ENCODE measurements at regions not wholly inside any gene's neighbourhood (a gene's known extent, or its start where the extent isn't known, plus 50 kb on each side); places are given as distances from the start of the nearest gene placed in this dataset.

DNA sequence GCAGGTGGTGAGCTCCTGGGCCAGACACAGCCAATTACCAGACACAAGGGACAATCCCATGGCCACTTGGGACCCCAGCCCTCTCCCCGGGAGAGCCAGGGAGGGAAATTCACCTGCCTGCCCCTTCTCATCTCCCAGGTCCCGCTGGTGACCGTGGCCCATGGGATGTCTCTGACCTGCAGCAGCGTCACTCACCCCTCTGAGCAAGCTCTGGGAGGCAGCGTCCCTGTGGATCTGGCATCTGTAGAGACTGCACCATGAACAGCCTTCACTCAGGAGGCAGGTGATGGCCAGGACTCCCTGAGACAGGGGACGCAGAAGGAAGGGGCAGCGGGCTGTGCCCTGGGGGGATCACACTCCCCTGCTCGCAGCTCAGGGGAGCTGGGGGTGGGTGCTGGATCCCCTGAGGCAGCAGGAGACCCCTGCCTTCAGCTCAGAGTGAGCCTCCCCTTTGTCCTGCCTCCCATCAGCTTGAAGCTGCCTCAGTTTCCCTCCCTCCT is 90.8 kb downstream of the FOXL3 start:
- H3K4me1 ChIP-seq = no peaks in the 10 kb centered on the region
- ATAC-seq = no peak

DNA sequence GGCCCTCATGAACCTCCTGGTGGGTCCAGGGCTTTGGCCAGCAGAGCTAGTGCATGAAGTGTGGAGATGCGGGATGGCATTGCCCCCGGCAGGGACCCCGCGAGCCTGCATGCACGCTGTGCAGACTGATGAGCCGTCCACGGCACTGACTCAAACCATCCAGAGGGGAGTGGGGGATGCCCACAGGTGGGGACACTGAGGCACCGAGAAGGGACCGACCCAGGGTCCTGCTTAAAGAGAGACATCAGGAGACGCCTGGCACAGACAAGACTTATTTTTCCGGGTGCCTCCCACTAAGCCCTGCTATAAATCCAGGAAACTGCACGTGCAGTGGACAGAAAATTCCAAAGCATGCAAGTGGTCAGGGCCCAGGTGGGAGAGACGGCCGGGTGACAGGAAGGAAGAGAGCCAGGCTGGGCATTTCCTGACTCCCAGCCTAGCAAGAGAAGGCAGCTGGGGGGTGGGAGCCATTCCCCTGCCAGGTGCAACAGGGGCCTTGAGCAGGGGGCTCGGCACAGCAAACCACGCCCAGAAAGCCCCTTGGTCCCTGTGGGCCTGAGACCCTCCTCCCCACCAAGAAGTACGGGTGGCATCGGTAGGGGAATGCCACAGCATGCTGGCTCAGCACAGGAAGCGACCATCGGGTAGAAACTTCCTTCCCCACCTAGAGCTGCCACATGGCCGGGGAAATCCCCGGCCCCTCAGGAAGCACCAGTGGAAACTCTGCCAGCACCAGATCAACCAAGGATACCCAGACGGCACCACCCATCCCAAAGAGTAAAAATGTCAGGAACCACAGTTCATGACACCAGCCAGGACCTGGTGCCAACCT is 91.5 kb downstream of the FOXL3 start:
- intact Hi-C loops (cut with DNase I) = no loop called here
- H3K4me3 ChIP-seq = no peak overlapping the region
- no peak for FAIRE-seq
- H3K4me1 ChIP-seq = no peaks in the 10 kb centered on the region
- H3K36me3 ChIP-seq = no peaks in the 10 kb centered on the region
- no peak overlapping the region for H3K27ac ChIP-seq
- 87 to 89% methylated on average over 23 of the region's 23 CpGs for WGBS, 2 donors
- no peaks in the 10 kb centered on the region for H3K9me3 ChIP-seq
- DNase-seq = peak in 3 of 6 donors; percentile 14 to 47 (median 19)
- TF ChIP-seq, protein P1, sequence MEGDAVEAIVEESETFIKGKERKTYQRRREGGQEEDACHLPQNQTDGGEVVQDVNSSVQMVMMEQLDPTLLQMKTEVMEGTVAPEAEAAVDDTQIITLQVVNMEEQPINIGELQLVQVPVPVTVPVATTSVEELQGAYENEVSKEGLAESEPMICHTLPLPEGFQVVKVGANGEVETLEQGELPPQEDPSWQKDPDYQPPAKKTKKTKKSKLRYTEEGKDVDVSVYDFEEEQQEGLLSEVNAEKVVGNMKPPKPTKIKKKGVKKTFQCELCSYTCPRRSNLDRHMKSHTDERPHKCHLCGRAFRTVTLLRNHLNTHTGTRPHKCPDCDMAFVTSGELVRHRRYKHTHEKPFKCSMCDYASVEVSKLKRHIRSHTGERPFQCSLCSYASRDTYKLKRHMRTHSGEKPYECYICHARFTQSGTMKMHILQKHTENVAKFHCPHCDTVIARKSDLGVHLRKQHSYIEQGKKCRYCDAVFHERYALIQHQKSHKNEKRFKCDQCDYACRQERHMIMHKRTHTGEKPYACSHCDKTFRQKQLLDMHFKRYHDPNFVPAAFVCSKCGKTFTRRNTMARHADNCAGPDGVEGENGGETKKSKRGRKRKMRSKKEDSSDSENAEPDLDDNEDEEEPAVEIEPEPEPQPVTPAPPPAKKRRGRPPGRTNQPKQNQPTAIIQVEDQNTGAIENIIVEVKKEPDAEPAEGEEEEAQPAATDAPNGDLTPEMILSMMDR (IDR thresholded peaks at IDR 0.05) = no peak
- no peak for ATAC-seq
- H3K27me3 ChIP-seq = no peaks in the 10 kb centered on the region

More for the DNA sequence above, 90.8 kb downstream of the FOXL3 start:
- FAIRE-seq (no peak), DNase-seq (peak in 3 of 6 donors; percentile 12 to 45 (median 18))
- no peaks in the 10 kb centered on the region for H3K27me3 ChIP-seq
- H3K36me3 ChIP-seq = no peaks in the 10 kb centered on the region
- H3K27ac ChIP-seq = no peak overlapping the region
- H3K4me3 ChIP-seq = no peak overlapping the region
- TF ChIP-seq, protein P1 (IDR thresholded peaks at IDR 0.05) = no peak
- no peaks in the 10 kb centered on the region for H3K9me3 ChIP-seq
- intact Hi-C loops (cut with DNase I) = no loop called here
- 85 to 86% methylated on average over 8 of the region's 8 CpGs for WGBS, 2 donors

DNA sequence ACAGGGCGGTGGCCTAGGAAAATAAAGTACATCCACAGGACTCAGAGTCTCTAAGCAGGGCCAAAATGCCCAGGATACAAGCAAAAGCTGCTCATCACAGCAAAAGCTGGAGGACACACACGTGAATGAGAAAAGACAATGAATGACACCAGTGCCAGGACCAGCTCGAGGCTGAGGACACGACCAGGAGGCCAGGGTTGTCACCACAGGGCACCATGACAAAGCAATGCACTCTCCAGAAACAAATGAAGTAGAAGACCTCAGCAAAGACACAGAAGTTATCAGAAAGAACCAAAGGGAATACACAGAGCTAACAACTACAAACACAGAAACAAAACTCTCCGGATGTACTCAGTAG is 92.1 kb downstream of the FOXL3 start:
- no peak overlapping the region for H3K4me3 ChIP-seq
- no peaks in the 10 kb centered on the region for H3K9me3 ChIP-seq
- intact Hi-C loops (cut with DNase I) = no loop called here
- H3K27ac ChIP-seq = no peak overlapping the region
- H3K4me1 ChIP-seq = no peaks in the 10 kb centered on the region
- TF ChIP-seq, protein P1 (IDR thresholded peaks at IDR 0.05) = no peak
- no peak for ATAC-seq
- H3K27me3 ChIP-seq = no peaks in the 10 kb centered on the region
- 86 to 87% methylated on average over 5 of the region's 5 CpGs for WGBS, 2 donors
- DNase-seq = peak in 1 of 6 donors; percentile 12
- FAIRE-seq = no peak
- no peaks in the 10 kb centered on the region for H3K36me3 ChIP-seq

DNA sequence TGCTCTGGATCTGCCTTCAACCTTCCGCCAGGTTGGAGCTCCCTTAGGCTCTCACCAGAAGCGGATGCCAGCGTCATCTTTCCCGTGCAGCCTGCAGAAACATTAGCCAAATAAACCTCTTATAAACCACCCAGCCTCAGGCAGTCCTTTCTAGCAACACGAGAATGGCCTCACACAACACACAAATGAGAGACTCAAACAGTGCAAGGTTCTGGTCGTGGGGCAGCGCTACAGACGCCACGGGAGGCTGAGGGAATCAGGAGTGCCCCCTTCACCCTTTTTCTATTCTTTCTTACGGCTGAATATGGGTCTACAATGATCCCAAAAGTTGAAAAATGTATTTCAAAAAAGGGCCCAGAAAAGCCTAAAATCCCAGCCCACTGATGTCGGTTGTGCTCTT is 96.4 kb downstream of the FOXL3 start:
- H3K36me3 ChIP-seq = no peaks in the 10 kb centered on the region
- peak in 1 of 6 donors; percentile 2 for DNase-seq
- no peaks in the 10 kb centered on the region for H3K9me3 ChIP-seq
- no peaks in the 10 kb centered on the region for H3K4me1 ChIP-seq
- no peak overlapping the region for H3K27ac ChIP-seq
- TF ChIP-seq, protein P1 (IDR thresholded peaks at IDR 0.05) = no peak
- no peak for ATAC-seq
- 87 to 93% methylated on average over 11 of the region's 11 CpGs for WGBS, 2 donors
- no peaks in the 10 kb centered on the region for H3K27me3 ChIP-seq
- FAIRE-seq = no peak
- intact Hi-C loops (cut with DNase I) = no loop called here
- no peak overlapping the region for H3K4me3 ChIP-seq
